GM18499 (cell line): ENCODE measurements at regions not wholly inside any gene's neighbourhood (a gene's known extent, or its start where the extent isn't known, plus 50 kb on each side); places are given as distances from the start of the nearest gene placed in this dataset.
A peak's percentile ranks its signal among the peaks of the same experiment; 100 is the strongest.

ENCODE experiments used
- ATAC-seq: cut with Tn5 transposase; IDR thresholded peaks from one replicate; pipeline ENCODE4 v1.9.1; 2021; ENCODE audit warnings: moderate number of reproducible peaks; ENCODE audit not compliant: insufficient read depth, unreplicated experiment

DNA sequence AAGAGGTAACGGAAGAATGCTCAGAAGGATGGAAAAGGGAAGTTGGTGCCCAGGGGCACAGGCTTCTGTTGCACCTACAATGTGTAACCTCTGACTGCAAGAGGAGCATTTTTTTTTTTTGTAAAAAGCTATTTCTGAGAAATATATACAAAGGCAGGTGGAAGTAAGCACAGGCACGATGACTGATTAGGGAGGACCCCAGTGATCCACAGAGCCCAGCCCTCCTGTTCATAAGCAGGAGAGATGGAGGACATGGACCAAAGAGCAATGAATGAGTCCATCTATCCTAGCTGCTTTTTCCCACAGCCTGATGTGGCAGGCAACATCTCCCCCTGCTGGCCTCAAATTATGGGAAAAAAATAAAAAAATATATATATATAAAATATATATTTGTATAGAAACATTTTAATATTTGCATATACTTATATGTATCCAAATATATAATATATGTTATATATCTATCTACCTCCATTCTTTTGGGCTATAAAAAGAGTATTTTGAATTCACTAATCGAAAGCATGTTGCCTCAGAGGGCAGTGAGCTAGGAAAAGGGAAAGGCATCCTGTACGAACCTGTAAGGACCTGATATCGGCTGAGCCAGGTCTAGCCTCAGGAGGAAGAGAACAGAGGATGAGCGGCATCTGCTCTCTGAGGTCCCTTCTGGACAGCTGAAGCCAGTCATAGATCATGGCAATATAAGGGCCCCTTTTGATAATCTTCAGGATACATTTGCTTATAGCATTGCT, 166.0 kb upstream of the STK17B start:
- ATAC-seq: no peak

DNA sequence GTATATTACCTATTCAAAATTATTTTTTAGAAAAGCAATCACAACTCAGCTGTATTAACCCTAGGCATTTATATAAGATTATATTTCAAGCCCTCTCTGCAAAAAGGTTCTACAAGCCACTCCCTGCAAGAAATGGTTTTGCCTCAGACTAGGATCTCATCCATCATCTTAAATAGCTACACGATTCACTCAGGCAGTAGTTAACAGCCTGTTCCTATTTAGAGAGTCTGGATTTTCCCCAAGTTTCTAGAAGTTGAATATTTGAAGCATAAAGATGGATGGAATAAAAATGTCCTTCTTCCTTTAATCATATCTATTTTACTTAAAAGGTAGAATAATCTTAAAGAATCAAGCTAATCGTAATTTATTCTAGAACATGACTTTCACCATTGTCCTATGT, 167.1 kb upstream of the STK17B start:
- no peak for ATAC-seq

DNA sequence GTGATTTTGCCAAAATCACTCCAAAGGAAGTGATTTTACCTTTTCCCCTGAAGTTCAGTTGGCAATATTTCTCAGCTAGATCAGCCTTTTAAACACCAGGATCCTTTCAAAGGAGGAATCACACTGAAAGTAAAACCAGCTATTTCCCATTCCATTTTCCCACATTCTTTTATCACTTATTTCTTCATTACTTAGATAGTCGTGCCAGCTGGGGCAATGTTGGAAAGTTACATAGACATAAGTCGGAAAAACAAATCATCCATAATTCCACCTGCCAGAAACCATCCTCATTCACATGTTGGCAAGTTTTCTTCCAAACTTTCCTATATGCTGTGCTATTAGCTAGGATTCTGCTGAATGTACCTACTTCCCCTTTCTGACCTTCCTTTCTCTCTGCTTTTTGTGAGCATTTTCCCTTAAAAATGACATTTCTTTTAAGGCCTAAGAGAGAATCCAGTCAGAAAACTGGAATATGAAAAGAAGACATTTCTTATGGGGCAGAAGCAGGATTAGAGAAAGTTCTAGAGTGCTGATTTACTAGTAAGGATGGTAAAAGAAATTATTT, 170.0 kb upstream of the STK17B start:
- no peak for ATAC-seq

DNA sequence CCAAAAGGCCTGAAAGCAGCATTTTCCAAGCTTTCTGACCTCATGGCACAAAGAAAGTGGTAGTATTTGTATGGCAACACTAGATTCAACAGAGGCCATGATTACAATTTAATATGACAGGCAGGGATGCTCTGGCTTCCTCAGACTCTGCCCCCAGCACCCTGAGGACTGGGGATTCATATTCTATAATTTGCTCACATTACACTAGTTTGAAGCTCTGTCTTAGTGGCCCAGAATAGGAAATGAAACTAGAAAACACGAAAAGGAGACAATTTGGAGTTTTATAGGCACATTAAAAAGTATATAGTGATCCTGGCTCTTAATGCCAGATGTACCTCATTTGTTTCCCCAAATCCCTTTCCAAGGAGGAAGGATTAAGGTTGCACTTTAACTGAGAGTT, 173.0 kb upstream of the STK17B start:
- ATAC-seq: no peak

DNA sequence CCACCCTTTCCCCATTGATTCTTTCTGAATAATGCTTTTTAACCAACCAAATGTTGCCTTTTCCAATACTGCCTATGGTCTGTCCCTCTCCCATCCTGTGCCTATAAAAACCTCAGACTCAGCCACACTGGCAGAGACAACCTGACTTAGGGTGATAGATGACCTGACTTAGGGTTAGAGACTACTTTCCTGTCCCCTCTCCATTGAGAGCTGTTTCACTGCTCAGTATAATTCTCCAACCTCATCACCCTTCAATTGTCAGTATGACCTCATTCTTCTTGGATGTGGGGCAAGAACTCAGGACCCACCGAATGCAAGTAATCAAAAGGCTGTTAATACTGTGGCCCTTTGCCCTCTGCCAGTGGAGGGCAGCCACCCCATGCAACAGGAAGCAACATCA, 182.3 kb upstream of the STK17B start:
- ATAC-seq: no peak

DNA sequence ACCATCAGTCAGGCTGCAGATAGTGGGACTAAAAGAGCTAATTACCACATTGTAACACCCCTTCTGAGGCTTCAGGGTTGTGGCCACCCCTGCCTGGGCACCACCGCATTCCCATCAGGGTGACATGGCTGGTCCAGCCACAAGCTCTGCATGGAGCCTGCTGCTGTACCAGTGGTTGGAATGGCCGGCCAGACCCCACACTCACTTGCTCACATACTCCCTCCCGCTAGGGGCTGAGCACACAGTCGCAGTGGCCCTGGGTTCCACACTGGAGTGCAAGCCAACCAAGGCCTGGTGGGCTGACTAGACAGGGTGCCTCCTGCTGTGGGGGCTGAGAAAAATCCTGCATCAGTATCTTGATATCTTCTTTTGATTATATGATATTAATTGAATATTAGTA, 182.8 kb upstream of the STK17B start:
- no peak for ATAC-seq

DNA sequence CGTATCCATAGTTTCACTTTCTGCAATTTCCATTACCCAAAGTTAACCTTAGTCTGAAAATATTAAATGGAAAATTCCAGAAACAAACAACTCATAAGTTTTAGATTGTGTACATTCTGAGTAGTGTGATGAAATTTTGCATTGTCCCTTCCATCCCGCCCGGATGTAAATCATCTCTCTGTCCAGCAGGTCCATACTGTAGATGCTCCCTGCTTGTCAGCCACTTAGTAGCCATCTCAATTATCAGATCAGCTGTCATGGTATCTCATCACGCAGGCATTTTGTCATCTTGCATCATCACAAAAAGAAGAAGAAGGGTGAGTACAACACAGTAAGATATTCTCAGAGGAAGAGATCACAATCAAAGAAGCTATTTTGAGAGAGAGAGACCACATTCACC, 185.0 kb upstream of the STK17B start:
- ATAC-seq: no peak

DNA sequence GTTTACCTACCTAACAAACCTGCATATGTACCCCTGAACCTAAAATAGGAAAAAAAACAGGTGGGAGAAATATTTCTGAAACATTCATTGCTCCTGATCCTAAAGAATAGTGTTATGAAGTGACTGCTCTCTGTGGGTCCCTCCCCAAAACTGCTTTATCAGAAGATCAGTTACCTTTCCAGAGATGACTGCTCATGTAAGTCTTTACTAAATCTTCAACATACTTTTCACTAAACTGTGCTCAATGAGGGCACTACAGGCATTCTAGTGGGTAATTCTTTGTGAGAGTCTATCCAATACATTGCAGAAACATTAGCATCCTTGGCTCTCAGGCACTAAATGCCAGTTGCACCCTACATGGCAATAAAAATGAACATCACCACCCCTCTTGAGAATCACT, 189.3 kb upstream of the STK17B start:
- no peak for ATAC-seq

DNA sequence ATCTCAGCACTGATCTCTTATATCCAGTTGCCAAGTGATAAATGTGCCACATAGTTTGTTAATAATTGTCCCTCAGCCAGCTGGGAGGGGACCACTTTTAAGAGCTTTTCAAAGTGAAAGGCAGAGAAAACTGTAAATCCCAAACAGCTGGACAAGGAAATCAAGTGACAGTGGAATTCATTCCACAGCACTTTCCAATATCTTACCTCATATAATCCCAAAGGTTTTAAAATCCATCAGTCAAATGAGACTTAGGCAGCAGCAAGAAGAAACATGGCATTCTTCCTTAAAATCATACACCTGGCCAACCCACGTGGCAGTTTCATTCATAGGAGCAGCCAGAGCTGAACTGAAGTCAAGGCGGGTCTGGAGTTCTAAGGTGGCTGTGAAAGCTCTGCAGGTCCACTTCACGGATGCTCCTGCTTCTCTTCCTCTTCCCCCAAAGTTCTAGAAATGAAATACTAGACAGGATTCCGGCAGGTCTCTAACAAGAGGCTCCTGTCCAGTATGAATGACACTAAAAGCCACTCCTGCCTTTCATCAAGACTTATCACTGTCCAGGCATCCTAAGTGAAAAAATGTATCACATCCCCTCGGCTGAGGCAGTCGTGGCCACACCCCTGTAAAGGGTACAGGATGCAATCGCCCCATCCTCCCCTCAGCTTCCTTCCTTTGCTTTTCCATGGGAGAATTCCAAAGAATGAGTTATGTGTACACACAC, 190.4 kb upstream of the STK17B start:
- no peak for ATAC-seq

DNA sequence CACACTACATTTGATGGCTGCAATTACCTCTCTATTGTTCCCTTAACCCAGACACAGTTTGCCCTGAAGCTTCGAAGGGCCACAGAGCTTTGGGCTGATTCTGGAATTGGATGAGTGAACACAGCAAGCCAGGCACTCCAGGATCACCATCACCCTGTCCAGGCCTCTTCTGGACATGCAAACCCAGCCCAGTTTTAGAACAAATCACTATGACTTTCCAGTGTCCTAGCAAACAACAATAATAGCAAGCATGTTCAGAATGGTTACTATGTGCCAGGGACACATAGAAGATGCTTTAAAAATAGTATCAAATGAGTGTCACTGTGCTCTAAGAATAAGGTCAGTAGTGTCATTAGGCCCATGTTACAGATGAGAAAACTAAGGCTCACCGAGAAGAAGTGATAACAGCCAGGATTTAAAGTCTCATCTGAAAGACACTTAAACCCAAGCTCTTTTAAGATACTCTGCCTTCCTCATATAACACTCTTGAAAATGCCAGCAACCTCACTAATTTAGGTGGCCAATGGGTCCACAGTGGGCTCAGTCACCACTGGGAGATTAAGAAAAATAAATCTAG, 191.7 kb upstream of the STK17B start:
- ATAC-seq: no peak

DNA sequence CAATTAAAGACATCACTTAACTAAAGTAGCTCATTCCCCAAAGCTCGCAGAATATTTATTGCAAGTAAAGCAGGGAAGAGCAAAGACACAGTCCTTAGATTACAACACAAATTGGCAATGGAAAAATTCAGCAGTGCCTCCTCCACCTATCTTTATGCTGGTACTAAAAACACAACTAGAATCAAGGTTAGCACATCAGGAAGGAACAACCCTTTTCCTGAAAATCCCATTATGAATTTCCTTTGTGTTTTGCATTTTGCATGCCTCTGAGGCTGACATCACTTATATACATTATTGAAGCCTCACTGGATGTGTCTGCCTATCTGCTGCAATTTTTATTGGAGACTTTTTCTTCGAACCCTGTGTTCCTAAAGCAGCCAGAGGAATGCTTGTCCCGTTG, 193.8 kb upstream of the STK17B start:
- no peak for ATAC-seq

DNA sequence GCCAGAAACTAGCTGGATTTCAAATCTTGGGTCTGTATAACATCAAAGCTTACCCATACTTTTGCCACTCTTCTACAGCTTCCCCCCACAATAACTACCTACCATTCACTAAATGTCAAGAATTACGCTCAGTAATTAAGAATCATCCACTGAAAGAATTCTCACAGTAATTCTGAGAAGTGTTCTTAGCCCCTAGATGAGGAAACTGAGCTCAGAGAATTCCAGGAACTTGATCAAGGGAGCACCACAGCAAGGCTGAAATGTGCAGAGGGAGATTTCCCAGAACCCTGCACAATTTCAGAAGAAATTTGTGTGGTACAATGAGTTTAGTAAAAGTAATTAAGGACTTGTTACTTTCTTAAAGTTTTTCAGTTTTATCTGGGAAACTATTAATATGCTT, 194.5 kb upstream of the STK17B start:
- ATAC-seq: no peak

DNA sequence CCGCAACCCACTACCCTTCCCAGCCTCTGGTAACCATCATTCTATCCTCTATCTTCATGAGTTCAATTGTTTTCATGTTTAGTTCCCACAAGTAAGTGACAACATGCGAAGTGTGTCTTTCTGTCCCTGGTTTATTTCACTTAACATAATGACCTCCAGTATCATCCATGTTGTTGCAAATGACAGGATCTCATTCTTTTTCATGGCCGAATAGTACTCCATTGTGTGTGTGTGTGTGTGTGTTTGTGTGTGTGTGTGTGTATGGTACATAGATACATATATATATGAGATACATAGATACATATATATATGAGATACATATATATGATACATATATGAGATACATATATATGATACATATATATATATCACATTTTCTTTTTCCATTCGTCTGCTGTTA, 196.3 kb upstream of the STK17B start:
- no peak for ATAC-seq

DNA sequence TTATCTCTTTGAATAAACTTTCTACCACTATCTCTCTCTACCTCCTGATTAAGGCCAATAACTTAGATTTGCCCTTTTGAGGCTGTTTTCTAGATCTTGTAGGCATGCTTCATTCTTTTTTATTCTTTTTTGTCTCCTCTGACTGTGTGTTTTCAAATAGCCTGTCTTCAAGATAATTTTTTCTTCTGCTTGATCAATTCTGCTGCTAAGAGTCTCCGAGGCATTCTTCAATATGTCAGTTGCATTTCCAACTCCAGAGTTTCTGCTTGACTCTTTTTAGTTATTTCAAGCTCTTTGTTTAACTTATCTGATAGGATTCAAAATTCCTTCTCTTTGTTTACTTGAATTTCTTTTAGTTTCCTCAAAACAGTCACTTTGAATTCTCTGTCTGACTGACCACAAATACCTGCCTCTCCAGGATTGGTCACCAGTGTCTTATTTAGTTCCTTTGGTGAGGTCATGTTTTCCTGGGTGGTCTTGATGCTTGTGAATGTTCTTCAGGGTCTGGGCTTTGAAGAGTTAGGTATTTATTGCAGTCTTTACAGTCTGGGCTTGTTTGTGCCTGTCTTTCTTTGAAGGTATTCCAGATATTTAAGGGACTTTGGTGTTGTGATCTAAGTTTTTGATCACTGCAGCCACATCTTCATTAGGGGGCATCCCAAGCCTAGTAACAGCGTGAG, 197.3 kb upstream of the STK17B start:
- no peak for ATAC-seq

DNA sequence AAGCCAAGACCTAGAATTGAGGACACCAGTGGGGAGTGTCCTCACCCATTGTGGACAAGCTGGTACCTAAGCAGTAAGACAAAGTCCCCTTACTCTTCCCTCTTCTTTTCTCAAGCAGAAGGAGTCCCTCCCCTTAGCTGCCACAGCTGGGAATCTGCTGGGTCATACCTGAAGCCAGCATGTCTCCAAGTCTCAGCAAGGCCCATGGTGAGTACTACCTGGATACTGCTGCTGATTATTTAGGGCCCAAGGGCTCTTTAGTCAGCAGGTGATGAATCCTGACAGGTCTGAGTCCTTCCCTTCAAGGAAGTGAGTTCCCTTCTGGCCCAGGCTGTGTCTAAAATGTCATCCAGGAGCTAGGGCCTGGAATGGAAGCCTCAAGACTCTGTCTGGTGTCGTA, 198.6 kb upstream of the STK17B start:
- no peak for ATAC-seq

DNA sequence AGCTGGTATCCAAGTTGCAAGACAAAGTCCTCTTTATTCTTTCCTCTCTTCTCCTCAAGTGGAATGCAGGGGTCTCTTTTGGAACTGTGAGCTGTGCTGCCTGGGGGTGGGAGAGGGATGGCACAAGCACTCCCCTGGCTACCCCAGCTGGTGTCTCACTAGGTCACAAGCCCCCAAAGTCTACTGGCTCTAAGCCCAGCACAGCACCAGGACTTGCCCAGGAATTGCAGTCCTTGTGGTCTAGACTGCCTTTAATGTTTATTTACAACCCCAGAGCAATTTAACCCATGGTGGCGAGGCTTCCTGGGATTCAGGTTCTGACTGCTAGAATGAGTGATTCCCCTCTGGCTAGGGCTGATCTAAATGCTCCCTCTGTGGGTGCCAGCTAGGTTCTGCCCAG, 199.0 kb upstream of the STK17B start:
- no peak for ATAC-seq

DNA sequence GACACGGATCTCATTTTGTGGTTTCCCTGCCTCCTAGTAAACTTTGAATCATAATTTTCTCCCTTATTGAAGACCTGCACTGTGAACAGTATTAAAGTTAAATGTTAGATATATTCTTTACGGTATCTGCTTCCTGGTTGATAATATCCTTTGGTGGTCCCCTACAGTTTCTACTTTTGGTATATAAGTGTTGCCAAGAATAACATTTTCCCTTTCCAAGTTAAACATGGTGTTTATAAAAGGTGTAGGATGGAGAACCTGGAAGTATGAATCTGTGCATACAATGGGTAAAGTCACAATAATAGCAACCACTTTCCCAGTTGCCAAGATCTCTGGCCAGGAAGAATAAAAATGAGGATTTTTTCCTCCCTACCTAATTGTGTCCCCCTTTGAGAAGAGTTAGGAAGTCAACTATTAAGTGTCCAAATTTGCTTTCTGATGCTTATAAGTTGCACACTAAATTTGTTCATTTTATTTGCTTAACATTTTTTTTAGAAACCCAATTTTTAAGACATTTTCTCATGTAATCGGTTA, 201.0 kb upstream of the STK17B start:
- no peak for ATAC-seq

DNA sequence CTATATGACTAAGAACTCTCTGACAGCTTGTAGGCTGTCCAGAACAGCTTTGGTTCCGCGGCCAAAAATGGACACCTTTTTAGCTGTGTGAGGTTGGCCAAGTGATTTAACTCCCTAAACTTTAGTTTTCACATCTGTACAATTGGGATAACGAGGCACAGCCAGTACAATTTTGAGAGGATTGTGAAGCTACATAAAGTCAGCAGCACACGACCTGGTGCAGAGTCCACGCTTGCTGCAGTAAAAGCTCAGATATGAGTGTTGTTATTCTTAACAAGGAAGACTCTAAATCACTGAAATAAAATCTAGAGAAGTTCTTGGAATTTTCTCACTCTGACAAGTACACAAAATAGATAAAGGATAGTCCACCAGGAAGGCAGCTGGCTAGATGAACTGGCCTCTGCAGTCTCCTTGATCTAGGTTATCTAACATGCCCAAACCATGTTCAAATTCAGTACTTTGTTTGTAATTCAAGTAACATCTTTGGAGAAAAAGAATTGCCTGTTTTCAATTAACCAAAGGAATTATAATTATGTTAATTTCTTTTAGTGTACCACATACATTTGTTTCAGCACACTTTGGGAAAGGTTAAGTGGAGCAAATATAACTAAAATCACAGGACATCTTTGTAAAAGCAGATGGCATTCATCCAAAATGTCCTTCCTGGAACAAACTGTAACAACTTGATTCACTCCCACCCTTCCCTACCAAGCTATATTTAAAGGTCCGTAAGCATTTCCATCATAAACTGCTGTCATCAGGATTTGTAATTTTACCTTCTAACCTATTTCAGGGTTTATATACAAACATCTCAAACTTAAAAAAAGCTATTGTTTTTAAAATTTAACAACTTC, 201.7 kb upstream of the STK17B start:
- ATAC-seq: no peak

DNA sequence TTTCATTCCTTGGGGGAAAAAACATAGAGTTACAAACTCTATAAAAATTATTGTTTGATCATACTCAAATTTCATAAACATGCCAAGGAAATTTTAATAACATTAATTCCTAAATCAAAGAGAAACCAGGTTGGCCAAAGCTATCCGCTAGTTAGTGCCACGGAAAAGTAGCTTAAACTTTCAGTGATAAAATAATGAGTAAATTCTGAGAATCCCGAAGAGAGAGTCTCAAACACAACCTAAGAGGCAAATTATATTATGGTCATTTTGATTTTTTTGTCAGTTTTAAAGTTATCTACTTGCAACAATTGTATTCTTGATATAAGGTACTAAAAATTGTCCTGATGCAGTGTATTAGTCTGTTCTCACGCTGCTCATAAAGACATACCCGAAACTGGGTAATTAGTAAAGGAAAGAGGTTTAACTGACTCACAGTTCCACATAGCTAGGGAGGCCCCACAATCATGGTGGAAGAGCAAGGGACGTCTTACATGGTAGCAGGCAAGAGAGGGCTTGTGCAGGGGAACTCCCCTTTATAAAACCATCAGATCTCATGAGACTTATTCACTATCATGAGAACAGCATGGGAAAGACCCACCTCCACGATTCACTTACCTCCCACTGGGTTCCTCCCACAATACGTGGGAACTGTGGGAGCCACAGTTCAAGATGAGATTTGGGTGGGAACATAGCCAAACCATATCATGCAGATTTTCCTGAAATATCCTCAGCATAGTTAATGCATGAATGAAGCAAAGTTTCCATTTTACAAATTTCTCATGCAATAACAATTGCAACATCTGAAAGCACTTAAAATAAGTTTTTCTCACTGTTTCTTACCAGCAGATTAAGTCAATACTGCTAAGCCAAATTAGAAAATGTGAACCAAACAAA, 205.9 kb upstream of the STK17B start:
- ATAC-seq: peak; percentile 52
